GM18870 (cell line): ENCODE measurements at regions not wholly inside any gene's neighbourhood (a gene's known extent, or its start where the extent isn't known, plus 50 kb on each side); places are given as distances from the start of the nearest gene placed in this dataset.
"Not testable (repeated sequence)": the region's sequence is repeated elsewhere in the genome, so short reads cannot be mapped to it uniquely, and the experiment has no call there.

Experiments
- ATAC-seq: cut with Tn5 transposase; IDR thresholded peaks from one replicate; pipeline ENCODE4 v1.9.1; 2021; ENCODE audit warnings: moderate library complexity; ENCODE audit not compliant: unreplicated experiment

DNA sequence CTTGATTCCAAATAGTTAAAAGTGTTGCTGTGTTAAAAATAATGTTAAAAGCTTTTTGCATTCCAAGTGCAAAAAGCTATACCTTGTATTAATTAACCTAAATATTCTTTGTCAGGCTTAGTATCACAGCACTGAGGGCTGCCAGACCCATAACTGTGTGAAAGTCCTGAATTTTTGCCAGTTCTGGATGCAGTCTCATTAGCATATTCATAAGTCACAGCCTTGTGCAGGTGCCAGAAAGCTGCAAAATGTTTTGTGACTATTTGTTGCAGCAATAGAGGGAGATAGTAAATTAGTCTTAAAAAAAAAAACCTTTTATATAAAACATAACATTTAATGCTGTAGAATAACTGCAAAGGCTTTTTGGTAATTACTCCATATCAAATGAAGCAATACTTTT lies 56.6 kb downstream of the SLITRK1 start:
- ATAC-seq: no peak

DNA sequence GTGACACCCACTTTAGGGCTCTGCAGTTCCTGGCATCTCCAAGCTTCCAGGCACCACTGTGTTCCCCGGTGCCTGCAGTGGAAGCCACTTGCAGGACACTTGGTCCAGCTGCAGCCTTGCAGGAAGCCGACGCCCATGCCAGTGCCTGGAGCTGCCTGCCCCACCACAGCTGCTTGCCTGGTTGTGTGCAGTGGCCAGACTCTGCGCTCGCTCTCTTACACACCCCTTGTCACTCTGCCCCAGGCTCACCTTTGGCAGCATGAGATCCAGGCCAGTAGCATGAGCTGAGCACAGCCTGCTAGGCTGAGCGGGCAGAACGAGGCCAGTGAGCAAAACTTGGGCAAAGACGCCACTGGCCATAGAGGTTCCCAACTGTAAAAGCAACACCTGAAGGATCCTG lies 57.7 kb downstream of the SLITRK1 start:
- no peak for ATAC-seq

DNA sequence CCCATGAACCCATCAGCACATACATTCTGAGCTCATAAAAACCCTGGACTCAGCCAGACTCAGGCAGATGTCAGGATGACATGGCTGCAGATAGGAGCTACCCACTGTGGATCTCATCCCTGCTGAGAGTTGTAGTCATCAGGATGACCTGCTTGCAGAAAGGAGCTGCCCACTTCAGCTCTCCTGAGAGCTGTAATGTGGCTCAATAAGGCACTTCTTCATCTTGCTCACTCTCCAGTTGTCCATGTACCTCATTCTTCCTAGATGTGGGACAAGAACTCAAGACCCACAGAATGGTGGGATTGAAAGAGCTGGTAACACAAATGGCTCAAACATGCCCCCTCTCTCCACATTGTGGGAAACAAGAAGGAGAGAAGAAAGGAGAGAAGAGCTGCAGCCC lies 58.2 kb downstream of the SLITRK1 start:
- ATAC-seq: no peak

DNA sequence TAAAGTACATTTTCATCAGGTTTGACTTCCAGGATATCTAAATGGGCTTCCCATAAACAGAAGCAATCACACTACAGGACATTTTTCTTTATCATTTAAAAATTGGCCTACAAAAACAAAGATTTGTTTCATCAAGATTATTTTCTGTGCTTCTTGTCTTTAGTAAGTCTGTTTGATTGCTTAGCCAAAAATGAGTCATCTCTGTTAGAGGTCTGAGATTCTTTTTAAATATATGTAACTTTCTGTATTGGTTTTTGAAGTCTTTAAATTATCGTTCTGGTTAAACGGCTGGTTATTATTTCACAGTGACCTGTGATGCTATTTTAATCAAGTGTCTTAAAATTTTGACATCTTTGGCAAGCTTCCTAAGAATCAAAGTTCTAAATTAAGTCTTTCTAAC lies 62.7 kb downstream of the SLITRK1 start:
- no peak for ATAC-seq

DNA sequence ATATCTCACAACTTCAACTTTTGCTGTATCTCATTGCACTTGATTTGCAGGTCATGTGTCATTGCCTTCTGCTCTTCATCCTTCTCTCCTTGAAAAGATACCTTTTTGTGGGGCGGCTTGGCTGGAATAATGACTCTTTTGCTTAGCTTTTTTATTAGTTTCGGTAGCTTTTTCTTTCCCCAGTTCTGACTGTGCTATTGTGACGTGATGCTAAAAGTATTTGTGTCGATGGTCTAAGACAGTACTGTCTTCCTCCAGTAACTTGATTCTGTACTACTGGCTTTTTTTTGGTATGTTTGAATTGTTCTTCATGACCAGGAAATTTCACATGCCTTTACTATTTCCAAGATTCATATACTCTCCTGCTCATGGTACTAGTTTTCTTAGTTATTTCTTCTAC lies 63.1 kb downstream of the SLITRK1 start:
- ATAC-seq: no peak

DNA sequence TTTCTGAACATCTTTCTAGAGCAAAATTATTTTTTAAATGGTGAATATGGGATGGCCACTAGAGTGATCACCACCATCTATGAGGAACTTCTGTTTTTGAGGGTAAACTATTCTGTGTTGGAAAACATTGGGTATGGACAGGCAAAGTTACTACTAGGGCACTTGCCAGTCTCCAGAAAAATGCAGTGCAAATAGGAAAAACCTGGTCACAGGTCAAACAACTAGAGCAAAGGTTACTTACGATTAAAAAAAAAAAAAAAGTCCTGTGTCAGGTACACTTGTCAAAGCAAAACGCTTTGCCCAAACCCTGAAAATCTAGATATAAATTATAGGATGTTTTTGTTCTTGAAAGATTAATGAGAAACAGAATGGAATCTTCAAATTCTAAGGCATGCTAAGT lies 66.2 kb downstream of the SLITRK1 start:
- ATAC-seq: no peak

DNA sequence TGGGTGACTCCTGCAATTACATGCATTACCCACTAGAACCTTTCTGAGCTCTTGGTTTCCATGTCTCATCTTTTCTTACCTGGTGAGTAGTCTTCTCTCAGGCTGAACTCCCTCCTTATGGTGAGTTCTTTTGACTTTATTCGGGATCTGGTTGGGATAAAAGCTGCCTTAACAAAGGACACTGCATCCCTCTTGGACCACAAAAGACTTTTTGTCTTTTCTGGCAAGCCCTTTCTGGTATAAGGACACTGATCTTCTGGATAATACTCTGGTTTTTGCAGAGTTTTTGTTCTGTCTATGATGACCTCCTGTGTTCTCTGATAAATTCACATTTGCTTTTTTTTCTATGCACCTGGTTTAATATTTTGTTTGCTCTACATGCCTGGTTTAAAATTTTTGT lies 66.7 kb downstream of the SLITRK1 start:
- ATAC-seq: no peak

DNA sequence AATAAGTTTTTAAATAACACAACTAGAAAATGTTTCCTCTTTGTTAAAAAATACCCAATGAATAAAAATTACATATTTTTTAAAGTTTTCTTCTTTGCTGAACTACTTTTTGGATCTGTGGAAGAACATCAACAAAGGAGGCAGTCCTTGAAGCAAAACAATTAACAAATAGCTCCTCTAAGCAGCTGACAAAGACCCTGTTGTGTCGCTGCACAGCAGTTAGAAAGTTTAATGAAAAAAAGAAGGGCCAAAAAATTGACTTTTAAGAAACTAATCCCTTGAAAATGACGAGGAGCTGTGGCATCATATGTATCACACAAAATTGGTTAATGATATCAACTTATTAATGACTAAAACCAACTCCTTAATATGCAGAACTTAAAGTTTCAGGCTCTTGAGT lies 72.1 kb downstream of the SLITRK1 start:
- no peak for ATAC-seq

DNA sequence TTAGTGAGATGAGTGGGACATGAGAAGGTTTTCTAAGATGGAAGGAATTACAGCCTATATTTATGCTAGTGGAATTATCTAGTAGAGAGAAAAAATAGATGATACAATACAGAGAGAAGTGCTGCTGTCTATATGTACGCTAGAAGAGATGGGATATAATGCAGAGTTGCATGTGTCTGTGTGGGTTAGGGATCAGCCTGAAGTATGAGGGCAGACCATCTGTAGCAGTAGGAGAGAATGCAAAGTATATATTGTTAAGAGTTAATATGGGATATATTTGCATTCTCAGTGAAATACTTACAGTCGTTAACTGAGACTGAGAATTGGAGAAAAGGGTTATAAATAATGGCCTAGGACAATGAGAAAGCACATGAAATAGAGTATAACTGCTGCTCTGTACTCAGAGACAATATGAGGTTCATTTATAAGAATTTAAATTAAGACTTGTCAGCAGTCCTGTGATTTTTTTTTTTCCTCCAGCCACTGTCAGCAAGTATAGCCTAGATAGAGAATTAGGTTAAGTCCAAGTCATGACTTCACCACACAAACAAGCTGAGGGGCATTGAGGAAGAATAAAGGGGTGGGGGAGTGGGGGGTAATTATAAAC lies 77.8 kb downstream of the SLITRK1 start:
- no peak for ATAC-seq

DNA sequence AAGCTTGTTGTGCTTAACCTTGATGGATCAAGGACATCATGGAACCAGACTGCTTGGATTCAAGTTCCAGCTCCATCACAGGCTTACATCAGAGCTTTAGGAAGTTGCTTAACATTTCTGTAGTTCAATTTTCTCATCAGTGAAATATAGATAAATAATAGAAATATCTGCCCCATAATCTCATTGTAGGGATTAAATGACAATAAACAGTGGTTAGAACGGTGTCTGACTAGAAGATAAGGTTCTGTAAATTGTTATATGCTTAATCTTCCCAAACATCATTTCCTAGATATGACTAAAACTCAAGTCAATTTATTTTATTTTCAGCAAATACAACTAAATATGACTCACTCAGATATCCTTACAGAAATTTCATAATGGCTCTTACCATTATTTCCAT lies 83.5 kb downstream of the SLITRK1 start:
- ATAC-seq: no peak

DNA sequence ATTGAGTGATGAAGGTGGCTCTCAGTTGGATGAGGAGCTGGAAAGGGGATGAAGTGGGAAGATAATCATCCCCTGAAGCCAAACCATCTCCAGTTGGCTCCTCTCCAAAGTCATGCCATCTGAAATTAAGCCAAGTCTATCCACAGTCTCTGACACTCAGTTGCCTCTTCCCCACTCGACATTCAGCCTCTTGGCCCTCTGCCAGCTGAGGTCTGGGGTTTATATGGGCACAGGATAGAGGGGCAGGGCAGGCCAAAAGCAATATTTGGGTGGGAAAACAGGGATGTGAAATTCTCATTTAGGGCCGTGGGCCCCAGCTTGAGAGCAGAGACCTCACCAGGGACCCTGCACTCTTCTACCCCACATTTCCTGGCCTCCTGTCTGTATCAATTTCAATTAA lies 85.9 kb downstream of the SLITRK1 start:
- no peak for ATAC-seq

DNA sequence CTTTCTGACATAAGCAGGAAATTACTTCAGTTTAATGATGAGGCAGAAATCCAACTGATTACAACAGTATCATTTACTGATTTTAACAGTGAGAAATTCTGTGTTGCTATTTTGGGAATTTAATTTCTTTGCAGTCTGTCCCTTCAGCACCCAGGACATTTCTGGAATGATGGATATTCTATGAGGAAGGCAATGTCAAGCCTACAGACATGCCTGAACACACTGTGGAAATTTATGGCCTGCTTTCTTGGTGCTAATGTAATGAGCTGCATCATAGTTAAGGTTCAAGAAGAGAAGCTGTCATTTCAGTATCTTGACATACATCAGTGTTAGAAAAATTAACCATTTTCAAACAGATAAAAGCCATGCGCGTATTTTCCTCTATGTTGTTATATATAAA lies 87.7 kb downstream of the SLITRK1 start:
- no peak for ATAC-seq

DNA sequence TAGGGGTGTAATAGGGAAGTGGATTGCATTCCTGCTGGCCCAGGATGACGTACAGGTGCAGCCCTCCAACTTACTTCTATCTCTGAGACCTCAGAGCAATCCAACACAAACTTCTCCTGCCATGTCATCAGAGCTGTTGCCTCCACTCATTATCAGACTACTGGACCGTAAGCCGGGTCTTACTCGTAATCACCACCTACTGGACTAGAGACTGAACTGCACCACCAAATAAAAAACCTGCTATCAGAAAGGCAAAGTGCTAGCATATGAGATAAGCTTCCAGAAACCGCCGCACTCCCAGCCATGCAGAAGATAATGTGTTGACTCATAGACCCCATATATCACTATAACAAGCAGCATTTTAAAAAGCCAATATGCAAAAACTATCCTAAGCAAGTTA lies 102.0 kb downstream of the SLITRK1 start:
- ATAC-seq: no peak

DNA sequence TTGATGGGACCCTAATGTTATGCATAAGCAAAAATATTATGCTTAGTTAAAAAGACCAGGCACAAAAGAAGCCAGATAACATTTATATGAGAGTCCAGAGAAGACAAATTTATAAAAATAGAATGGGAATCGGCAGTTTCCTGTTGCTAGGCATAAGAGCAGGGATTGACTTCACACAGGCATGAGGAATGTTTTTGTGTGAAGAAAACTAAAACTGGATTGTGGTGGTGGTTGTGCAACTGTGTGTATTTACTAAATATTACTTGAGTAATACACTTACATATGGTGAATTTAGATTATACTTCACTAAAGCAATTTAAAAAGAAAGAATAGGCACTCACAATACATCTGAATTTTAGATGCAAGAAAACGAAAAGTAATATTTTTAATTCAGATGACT lies 108.3 kb downstream of the SLITRK1 start:
- no peak for ATAC-seq

DNA sequence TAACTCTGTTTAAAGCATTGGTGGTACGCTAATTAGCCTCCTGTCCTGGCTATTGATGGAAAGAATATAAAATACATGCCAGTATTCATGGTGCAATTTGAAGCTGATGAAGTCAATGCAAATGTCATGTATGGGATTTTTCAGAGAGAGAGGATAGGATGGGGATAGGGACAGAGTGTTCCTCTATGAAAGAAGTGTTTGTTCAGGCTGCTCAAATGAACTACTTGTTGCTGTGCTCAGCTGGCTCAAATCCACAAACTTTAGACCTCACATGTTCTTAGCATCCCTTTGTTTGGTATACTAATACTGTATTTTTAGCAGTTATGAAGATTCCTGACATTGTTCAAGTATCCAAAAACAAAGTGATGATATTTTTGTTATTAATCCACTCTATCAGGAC lies 116.5 kb downstream of the SLITRK1 start:
- ATAC-seq: no peak

DNA sequence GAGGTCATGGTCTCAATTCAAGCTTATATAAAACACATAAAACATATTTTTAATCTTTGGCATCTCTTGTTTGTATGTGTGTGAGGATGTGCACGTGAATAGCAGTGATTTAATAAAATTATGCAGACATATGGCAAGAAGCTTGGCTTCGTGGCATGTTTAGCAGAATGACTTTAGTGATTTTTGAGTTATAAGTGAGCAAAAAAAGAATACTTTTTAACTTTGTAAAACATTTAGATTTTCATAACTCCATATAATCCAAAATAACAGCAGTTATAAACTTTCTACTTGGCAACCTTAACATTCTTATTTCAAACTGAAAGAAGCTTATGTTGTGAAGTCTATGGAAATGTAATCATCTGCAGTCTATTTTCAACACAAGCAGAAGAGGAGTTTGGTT lies 120.6 kb downstream of the SLITRK1 start:
- ATAC-seq: no peak

DNA sequence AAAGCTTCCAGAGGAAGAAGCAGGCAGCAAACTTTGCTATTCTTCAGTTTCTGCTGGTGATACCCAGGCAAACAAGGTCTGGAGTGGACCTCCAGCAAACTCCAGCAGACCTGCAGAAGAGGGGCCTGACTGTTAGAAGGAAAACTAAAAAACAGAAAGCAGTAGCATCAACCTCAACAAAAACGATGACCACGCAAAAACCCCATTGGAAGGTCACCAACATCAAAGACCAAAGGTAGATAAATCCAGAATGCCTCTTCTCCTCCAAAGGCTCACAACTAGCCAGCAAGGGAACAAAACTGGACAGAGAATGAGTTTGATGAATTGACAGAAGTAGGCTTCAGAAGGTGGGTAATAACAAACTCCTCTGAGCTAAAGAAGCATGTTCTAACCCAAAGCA lies 127.1 kb downstream of the SLITRK1 start:
- ATAC-seq: not testable (repeated sequence)

DNA sequence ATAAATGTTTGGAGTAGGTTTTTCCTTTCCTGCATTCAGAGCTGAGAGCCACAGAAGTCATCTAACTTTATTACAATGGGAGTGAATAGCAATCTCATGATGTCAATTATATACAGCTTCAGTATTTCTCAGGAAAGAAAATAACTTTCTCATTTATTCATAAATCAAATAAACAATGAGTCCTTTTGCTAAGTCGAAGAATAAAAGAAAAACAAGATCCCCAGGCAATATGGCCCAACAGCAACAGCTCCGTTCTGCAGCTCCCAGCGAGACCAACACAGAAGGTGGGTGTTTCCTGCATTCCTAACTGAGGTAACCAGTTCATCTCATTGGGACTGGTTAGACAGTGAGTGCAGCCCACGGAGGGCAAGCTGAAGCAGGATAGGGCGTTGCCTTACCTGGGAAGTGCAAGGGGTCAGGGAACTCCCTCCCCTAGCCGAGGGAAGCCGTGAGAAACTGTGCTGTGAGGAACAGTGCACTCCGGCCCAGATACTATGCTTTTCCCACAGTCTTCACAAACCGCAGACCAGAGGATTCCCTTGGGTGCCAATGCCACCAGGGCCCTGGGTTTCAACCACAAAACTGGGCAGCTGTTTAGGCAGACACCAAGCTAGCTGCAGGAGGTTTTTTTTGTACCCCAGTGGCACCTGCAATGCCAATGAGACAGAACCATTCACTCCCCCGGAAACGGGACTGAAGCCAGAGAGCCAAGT lies 128.2 kb downstream of the SLITRK1 start:
- ATAC-seq: no peak

DNA sequence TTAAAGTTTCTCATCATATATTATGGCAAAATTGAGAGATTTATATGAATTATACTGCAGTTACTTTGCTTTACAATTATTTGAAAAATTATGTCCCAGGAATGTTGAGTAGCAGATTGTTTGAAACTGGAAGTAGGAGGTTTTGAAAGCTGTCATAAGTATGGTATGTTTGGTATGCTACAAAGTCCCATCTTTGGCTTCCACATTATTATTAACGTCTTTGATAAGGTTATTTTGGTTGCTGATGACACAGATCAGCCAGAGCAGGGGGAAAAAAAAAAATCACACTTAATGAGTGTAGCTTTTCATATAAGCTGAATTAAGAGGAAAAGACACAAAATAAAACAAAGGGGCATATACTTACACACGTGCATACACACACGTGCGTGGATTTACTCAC lies 130.1 kb downstream of the SLITRK1 start:
- no peak for ATAC-seq

DNA sequence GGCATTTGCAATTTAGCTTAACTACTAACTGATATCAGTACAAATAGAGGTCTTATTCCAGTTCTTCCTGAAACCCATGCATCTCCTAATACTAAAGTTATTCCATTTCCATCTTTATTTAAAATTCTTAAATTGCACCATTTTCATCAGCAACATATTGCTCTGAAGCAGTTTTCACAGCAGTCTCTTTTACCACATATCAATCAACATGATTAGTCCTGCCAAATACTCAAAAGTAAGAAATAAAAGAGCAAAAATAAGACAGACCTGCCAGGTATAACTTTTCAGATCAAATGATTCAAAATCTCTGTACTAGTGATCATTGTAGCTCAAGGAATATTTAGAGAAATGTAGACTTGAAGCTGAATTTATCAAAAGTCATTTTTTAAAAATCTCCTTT lies 141.7 kb downstream of the SLITRK1 start:
- no peak for ATAC-seq

DNA sequence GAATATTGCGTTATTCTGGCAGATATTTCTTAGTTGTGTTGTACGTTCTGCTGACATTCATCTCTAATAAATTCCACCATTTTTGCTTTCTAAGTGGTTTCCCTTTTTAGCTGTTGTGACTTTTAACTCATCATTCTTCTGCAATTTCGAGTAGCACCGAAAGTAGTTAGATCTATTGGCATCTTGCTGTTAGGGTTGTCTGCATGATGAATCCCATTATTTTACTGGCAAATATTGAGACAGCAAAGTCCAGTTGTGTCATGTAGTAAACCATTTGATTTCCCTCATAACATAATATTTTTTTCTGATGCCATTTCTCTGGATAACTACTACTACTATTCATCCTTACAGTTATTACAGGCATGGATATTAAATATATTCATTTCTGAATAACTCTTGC lies 143.9 kb downstream of the SLITRK1 start:
- no peak for ATAC-seq

DNA sequence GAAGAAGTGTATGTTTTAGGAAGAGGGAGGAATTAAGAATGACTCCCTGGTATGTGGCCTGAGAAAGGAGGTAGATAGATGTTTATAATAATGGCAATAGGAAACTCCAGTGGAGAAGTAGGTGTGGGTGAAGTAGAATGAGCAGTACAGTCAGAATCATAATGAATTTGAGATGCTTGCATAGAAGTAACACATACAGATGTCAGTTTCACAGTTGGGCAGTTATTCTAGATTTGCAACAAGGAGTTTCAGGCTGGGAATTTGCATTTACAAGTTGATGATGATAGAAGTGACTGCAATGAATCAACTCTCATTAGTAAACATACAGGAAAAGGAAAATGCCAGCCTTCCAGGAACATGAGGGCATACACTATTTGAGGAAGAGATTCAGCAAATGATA lies 149.0 kb downstream of the SLITRK1 start:
- ATAC-seq: no peak

DNA sequence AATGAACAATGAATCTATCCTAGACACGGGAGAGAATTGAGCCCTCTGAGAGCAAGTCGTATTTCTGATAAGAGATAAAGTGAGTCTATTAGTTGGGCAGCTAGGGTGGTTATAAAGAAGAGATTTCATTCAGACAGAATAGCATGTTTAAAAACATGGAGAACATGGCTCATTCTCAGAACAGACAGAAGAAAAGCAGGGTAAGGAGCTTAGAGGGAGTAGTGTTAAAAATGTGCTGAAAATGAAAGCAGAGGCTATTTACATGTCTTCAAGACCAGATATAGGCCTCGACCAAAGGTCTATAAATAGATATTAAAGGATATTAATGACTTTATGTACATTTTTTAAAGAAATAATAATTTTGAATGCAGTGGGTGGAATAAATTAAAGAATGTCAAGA lies 149.5 kb downstream of the SLITRK1 start:
- no peak for ATAC-seq
